ENCODE measurements at regions not wholly inside any gene's neighbourhood (a gene's known extent, or its start where the extent isn't known, plus 50 kb on each side); places are given as distances from the start of the nearest gene placed in this dataset.
"Not testable (repeated sequence)": the region's sequence is repeated elsewhere in the genome, so short reads cannot be mapped to it uniquely, and the experiment has no call there.

- DNase-seq, result no peak
These were observed 1294.9 kb downstream of the ADGRL3 start for GRCh38 chr4:62495032-62495431.

GRCh38 chr4:62491756-62492155 is 1291.6 kb downstream of the ADGRL3 start:
- DNase-seq, result not testable (repeated sequence)

DNA sequence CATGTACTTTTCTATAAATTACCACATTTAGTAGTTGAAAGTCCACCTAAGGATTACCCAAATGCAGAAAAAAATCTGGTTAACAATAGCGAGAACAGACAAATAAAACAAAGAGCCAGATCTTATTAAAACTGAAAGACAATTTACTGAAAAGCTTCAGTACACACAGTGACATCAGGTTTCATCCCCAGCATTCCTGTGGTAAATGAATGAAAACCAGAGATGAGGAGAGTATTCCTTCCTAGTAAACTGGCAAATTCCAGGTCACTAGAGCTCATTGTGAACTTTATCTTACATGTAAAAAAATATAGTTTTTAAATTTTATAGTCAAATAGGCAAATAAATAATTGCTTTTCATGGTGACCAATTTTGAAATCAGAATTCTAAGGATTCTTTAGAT is 1290.5 kb downstream of the ADGRL3 start:
- no peak for DNase-seq

GRCh38 chr4:62487016-62487415 is 1286.9 kb downstream of the ADGRL3 start:
- no peak for DNase-seq

DNA sequence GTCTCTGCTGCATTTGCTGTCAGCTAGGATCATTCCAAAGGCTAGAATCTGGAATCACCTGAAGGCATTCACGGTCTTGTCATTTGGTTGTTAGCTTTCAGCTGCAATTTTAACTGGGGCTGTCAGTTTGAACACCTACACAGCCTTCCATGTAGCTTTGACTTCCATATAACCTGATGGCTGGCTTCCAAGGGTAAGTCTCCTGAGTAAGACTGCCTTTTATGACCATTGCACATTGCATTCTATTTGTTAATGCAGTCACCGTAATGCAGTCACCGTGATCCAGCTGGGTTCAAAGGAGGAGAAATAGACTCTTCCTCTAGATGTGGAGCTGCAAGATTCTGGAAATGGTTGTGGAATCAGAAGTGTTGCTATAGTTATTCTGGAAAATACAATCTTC is 1284.2 kb downstream of the ADGRL3 start:
- DNase-seq, result no peak

- DNase-seq, result no peak
These were observed 1282.2 kb downstream of the ADGRL3 start for GRCh38 chr4:62482355-62482754.

- DNase-seq, result no peak
These were observed 1275.5 kb downstream of the ADGRL3 start for GRCh38 chr4:62475596-62475995.

DNA sequence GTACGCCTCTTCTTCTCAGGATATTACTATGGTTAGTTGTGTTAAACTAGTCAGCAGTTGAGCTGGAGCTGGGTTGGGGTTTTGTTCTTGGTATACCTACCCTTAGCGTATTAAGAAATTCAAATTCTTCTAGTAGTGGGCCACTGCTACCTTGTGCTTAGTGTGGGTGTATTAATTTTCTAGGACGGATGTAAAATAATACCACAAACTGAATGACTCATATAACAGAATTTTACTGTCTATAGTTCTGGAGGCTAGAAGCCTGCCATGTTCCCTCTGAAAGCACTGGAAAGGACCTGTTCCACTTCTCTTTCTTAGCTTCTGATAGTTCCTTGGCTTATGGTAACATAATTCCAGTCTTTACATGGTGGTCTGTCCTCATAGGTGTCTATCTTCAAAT is 1274.7 kb downstream of the ADGRL3 start:
- no peak for DNase-seq

DNA sequence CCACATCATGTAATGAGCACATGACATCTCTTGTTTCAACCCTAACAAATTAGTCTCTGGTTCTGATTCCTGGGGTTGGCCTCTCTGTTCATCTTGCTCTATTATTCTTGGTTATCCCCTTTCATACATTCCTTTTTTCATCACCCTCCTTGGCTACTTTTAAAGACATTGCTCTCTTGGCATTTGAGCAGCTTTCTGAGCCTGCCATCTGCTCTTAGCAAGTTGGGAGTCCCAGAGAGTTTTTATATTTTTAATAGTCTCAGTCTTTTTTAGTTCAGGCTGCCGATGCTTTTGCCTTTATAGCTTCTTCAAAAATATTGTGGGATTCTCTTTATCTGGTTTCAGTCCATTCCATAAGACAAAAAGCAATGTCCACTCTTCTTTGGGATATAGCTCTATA is 1270.9 kb downstream of the ADGRL3 start:
- DNase-seq, result no peak

DNA sequence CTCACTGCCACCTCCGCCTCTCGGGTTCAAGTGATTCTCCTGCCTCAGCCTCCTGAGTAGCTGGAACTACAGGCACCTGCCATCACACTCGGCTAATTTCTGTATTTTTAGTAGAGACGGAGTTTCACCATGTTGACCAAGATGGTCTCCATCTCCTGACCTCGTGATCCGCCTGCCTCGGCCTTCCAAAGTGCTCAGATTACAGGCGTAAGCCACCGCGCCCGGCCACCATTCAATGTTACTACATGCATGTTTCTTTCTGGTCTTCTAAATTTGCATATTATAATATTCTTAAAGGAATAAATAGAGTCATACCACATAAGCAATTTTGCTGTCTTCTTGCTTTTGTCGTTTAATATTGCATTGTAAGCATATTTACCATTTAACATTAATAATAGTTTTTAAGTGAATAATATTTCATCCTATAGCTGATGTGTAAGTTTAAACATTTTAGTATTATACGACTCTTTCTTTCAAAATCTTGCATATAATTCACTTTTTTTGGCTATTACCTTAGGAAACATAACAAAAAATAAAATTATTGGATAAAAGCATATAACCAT is 1270.4 kb downstream of the ADGRL3 start:
- no peak for DNase-seq

- no peak for DNase-seq
These were observed 1269.9 kb downstream of the ADGRL3 start for GRCh38 chr4:62470020-62470419.

- no peak for DNase-seq
These were observed 1261.8 kb downstream of the ADGRL3 start for GRCh38 chr4:62461961-62462360.

DNA sequence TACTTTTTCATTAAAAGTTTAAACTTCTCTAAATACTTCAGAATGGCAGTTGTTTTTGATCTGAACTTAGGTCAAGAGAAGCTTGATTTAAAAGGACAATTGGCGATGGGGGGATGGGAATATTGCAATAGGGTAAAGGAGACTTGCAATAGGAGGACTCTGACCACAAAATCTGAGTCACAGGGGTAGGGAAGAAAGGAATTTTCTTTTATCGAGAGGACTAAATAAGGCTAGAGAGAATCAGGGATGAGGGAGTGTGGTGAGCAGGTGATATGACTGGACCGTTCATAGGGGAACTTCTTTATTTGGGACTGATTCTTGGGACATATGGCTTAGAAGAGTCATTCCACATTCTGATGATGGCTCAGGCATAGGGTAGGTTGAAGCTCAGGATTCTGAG is 1260.2 kb downstream of the ADGRL3 start:
- DNase-seq, result no peak

DNA sequence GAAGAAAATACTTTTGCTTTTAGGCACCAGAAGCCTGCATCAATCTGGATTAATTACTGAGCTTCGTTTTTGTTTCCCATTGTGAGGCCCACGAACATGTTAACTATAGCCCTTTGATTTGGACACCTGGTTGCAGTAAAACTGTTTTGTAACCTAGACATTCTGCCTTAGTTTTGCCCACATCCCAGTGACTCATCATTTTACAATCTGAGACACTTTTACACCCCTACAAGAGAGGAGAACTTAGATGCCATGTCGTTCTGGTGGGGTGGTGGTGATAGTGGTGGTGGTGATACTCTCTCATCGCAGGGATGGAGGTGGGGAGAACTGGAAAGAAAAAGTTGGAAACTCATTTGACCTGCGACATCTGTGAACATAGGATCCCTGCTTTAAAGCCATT is 1257.2 kb downstream of the ADGRL3 start:
- no peak for DNase-seq

DNA sequence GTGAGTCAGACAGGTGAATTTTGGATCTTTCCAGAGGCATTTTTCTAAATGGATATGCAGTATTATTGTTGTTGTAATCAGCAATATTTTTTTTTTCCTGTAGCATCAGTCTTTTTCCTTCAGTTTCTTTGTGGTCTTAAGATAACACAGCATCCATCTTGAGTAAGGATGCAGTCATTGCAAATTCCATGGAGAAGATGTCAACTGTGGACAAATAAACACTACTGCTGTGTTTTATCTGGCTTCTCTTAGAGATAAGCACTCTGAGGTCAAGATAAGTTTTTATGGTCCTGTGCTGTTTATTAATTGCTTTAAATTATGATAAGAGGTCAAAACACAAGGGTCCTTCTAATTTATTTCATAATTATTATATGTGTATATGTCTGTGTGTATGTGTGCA is 1255.7 kb downstream of the ADGRL3 start:
- DNase-seq, result no peak

GRCh38 chr4:62454535-62454934 is 1254.4 kb downstream of the ADGRL3 start:
- no peak for DNase-seq

DNA sequence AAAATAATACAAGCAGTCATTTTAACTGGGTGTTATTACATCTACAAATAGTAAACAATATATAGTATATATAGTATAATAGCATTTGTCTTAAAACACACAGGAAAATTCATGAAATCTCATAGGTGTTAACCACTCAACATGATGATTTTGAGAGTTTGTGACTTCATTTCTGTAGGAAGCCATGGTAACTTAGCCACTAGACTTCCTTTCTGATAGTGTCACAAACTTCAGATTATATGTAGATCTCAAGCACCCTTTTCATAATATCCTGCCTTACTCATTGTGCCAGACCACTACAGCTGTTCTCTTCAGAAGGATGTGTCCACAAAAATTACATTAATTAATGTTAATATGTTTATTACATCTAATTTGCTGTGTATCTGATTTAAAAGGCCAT is 1250.6 kb downstream of the ADGRL3 start:
- no peak for DNase-seq

- no peak for DNase-seq
These were observed 1249.4 kb downstream of the ADGRL3 start for GRCh38 chr4:62449538-62449937.

DNA sequence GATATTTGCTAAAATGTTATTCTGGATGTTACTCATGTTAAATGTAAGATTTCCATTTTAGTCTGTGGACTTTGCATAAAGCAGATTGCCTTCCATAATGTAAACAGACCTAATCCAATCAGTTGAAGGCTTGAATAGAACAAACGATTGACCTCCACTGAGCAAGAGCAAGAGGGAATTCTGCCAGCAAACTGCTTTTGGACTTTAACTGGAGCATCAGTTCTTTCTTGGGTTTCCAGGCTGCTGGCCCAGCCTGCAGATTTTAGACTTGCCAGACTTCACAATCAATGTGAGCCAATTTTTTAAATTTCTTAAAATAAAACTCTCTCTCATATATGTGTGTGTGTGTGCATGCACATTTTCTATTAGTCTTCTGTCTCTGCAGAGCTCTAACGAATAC is 1248.8 kb downstream of the ADGRL3 start:
- DNase-seq, result no peak

- DNase-seq, result no peak
These were observed 1238.9 kb downstream of the ADGRL3 start for GRCh38 chr4:62439051-62439450.

DNA sequence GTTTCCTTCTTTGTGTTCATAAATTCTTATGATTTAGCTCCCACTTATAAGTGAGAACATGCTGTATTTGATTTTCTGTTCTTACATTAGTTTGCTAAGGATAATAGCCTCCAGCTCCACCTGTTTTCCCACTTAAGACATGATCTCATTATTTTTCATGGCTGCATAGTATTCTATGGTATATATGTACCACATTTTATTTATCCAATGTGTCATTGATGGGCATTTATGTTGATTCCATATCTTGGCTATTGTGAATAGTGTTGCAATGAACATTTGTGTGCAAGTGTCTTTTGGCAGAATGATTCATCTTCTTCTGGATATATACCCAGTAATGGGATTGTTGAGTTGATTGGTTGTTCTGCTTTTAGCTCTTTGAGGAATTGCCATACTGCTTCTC is 1234.8 kb downstream of the ADGRL3 start:
- no peak for DNase-seq

- DNase-seq, result not testable (repeated sequence)
These were observed 1231.5 kb downstream of the ADGRL3 start for GRCh38 chr4:62431513-62432231.

GRCh38 chr4:62429297-62429696 is 1229.2 kb downstream of the ADGRL3 start:
- DNase-seq, result no peak

DNA sequence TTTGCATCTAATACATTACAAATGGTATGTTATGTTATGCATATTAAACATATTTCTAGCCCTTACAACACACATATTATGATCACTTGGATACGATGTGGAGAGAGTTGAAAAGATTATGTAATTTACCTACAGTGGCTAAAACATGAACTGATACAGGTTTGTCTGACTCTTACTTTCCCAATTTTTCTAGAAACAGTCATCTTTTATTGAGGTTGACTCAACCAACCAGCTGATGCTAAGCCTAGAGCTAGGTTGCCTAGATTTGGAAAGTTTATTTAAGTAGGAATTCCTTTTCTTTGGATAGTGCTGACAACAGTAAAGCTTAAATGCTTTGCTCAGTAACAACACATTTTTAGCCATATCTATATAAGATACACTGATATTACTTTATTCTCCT is 1215.1 kb downstream of the ADGRL3 start:
- no peak for DNase-seq

- DNase-seq, result no peak
These were observed 1214.4 kb downstream of the ADGRL3 start for GRCh38 chr4:62414563-62414962.

Data from RPMI8226 (cell line).